ENCODE measurements at regions not wholly inside any gene's neighbourhood (a gene's known extent, or its start where the extent isn't known, plus 50 kb on each side); places are given as distances from the start of the nearest gene placed in this dataset.

- CTCF ChIA-PET: no interaction called here
- intact Hi-C loops (cut with micrococcal nuclease; ENCODE audit: unreplicated experiment): no loop called here
- no peak overlapping the region for H3K27ac ChIP-seq (ENCODE audit: low read depth, low read length, poor library complexity, severe bottlenecking)
Observed at GRCh38 chr5:68548959-68549676, 333.6 kb downstream of the PIK3R1 start.

DNA sequence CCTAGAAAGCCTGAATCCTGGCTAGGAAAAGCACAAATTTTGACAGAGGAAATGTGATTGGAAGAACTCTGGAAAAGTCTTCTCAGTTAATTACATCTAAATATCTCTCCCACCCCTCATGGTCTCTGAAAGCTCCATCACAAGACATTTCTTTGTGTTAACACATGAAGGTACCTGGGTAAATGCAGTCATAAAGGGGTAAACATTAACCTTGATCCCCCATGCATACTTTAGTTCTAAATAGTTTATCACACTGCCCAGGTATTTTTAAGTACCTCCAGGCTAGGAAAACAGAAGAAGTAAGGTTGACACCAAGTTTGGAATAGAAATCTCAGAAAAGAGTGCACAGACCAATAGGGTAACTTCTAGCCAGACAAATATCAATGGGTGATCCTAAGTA, 334.5 kb downstream of the PIK3R1 start:
- Histone ChIP-seq H3K27ac (ENCODE audit: low read depth, low read length, poor library complexity, severe bottlenecking) (no peak overlapping the region), H3K4me3 (ENCODE audit: low read depth, low read length, poor library complexity, severe bottlenecking) (no peak overlapping the region), H3K36me3 (ENCODE audit: insufficient read depth, low read length, poor library complexity, severe bottlenecking) (no peaks in the 10 kb centered on the region), H3K9me3 (ENCODE audit: low read depth, low read length, poor library complexity, severe bottlenecking) (no peaks in the 10 kb centered on the region), H3K4me1 (ENCODE audit: insufficient read depth, low read length, poor library complexity, severe bottlenecking) (peaks cover 37% of the 10 kb centered on the region), H3K27me3 (replicated peaks; ENCODE audit: insufficient read depth, low read depth, low read length, poor library complexity) (no peaks in the 10 kb centered on the region)
- POLR2A ChIA-PET (ENCODE audit: low non-redundant PET): no interaction called here
- CTCF ChIA-PET: no interaction called here
- intact Hi-C loops (cut with micrococcal nuclease; ENCODE audit: unreplicated experiment): no loop called here
- no TSS peak for BruUV-seq (replicated peaks)
- no peak for DNase-seq (ENCODE audit: low spot score)
- no peak for TF ChIP-seq EZH2 (IDR thresholded peaks at IDR 0.05; ENCODE audit: borderline replicate concordance, low read depth, low read length, poor library complexity, severe bottlenecking)
- TF ChIP-seq, protein P1, sequence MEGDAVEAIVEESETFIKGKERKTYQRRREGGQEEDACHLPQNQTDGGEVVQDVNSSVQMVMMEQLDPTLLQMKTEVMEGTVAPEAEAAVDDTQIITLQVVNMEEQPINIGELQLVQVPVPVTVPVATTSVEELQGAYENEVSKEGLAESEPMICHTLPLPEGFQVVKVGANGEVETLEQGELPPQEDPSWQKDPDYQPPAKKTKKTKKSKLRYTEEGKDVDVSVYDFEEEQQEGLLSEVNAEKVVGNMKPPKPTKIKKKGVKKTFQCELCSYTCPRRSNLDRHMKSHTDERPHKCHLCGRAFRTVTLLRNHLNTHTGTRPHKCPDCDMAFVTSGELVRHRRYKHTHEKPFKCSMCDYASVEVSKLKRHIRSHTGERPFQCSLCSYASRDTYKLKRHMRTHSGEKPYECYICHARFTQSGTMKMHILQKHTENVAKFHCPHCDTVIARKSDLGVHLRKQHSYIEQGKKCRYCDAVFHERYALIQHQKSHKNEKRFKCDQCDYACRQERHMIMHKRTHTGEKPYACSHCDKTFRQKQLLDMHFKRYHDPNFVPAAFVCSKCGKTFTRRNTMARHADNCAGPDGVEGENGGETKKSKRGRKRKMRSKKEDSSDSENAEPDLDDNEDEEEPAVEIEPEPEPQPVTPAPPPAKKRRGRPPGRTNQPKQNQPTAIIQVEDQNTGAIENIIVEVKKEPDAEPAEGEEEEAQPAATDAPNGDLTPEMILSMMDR (conservative IDR thresholded peaks at IDR 0.05; ENCODE audit: low read depth, low read length): no peak

More at GRCh38 chr5:68548959-68549676, 333.6 kb downstream of the PIK3R1 start:
- no peaks in the 10 kb centered on the region for H3K36me3 ChIP-seq (ENCODE audit: insufficient read depth, low read length, poor library complexity, severe bottlenecking)
- POLR2A ChIA-PET (ENCODE audit: low non-redundant PET): no interaction called here
- TF ChIP-seq, protein P1 (conservative IDR thresholded peaks at IDR 0.05; ENCODE audit: low read depth, low read length): no peak
- TF ChIP-seq EZH2 (IDR thresholded peaks at IDR 0.05; ENCODE audit: borderline replicate concordance, low read depth, low read length, poor library complexity, severe bottlenecking): no peak
- BruUV-seq (replicated peaks): no TSS peak
- H3K4me3 ChIP-seq (ENCODE audit: low read depth, low read length, poor library complexity, severe bottlenecking): no peak overlapping the region
- DNase-seq (ENCODE audit: low spot score): peak; percentile 84
- H3K9me3 ChIP-seq (ENCODE audit: low read depth, low read length, poor library complexity, severe bottlenecking): no peaks in the 10 kb centered on the region
- peaks cover 38% of the 10 kb centered on the region for H3K4me1 ChIP-seq (ENCODE audit: insufficient read depth, low read length, poor library complexity, severe bottlenecking)
- no peaks in the 10 kb centered on the region for H3K27me3 ChIP-seq (replicated peaks; ENCODE audit: insufficient read depth, low read depth, low read length, poor library complexity)

DNA sequence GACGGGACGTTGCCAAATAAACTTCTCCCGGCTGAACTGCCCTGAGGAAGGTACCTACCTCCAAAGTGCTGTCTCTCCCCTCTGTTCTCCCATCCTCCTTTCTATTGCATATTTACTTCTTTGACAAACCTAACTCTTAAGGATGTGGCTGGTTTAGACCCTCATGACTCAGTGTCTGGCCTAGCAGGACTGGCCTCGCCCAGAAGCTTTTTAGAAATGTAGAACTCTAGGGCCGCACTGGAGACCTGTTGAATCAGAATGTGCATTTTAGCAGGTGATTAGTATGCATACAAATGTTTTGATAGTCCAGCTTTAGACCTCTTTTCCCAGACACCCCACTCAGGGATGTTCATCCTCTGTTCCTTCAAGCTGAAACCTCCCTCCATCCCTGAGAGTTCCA, 335.9 kb downstream of the PIK3R1 start:
- no peaks in the 10 kb centered on the region for H3K27me3 ChIP-seq (replicated peaks; ENCODE audit: insufficient read depth, low read depth, low read length, poor library complexity)
- CTCF ChIA-PET: no interaction called here
- H3K9me3 ChIP-seq (ENCODE audit: low read depth, low read length, poor library complexity, severe bottlenecking): no peaks in the 10 kb centered on the region
- no peak overlapping the region for H3K4me3 ChIP-seq (ENCODE audit: low read depth, low read length, poor library complexity, severe bottlenecking)
- no peak for DNase-seq (ENCODE audit: low spot score)
- H3K36me3 ChIP-seq (ENCODE audit: insufficient read depth, low read length, poor library complexity, severe bottlenecking): no peaks in the 10 kb centered on the region
- intact Hi-C loops (cut with micrococcal nuclease; ENCODE audit: unreplicated experiment): no loop called here
- BruUV-seq (replicated peaks): no TSS peak
- H3K4me1 ChIP-seq (ENCODE audit: insufficient read depth, low read length, poor library complexity, severe bottlenecking): peaks cover 29% of the 10 kb centered on the region
- POLR2A ChIA-PET (ENCODE audit: low non-redundant PET): no interaction called here
- H3K27ac ChIP-seq (ENCODE audit: low read depth, low read length, poor library complexity, severe bottlenecking): no peak overlapping the region
- TF ChIP-seq, protein P1 (conservative IDR thresholded peaks at IDR 0.05; ENCODE audit: low read depth, low read length): no peak
- no peak for TF ChIP-seq EZH2 (IDR thresholded peaks at IDR 0.05; ENCODE audit: borderline replicate concordance, low read depth, low read length, poor library complexity, severe bottlenecking)

Measured in A673 (cell line).